NCI-H524 (cell line): ENCODE measurements at regions not wholly inside any gene's neighbourhood (a gene's known extent, or its start where the extent isn't known, plus 50 kb on each side); places are given as distances from the start of the nearest gene placed in this dataset.
"Not testable (repeated sequence)": the region's sequence is repeated elsewhere in the genome, so short reads cannot be mapped to it uniquely, and the experiment has no call there.

Experiments used
- DNase-seq, 2 experiments: peaks; one replicate each; lab custom pipeline; 2025; lab: John Stamatoyannopoulos, UW

GRCh38 chr11:134944131-134944530 lies 532.1 kb upstream of the B3GAT1 start:
- no peak for DNase-seq

GRCh38 chr11:134943544-134943943 lies 531.5 kb upstream of the B3GAT1 start:
- no peak for DNase-seq

- no peak for DNase-seq
Measured at GRCh38 chr11:134942681-134943080, 530.6 kb upstream of the B3GAT1 start.

- not testable (repeated sequence) for DNase-seq
Measured at GRCh38 chr11:134941936-134942600, 530.0 kb upstream of the B3GAT1 start.

GRCh38 chr11:134941326-134941725 lies 529.3 kb upstream of the B3GAT1 start:
- no peak for DNase-seq

- DNase-seq: no peak
Measured at GRCh38 chr11:134940441-134941126, 528.5 kb upstream of the B3GAT1 start.

GRCh38 chr11:134939905-134940304 lies 527.9 kb upstream of the B3GAT1 start:
- DNase-seq: peak; percentile 20 to 45

GRCh38 chr11:134939031-134939430 lies 527.0 kb upstream of the B3GAT1 start:
- DNase-seq: no peak

GRCh38 chr11:134938212-134938611 lies 526.2 kb upstream of the B3GAT1 start:
- no peak for DNase-seq

- not testable (repeated sequence) for DNase-seq
Measured at GRCh38 chr11:134937193-134937592, 525.2 kb upstream of the B3GAT1 start.

- DNase-seq: no peak
Measured at GRCh38 chr11:134932761-134933160, 520.7 kb upstream of the B3GAT1 start.

- no peak for DNase-seq
Measured at GRCh38 chr11:134925432-134925831, 513.4 kb upstream of the B3GAT1 start.

GRCh38 chr11:134923441-134923840 lies 511.4 kb upstream of the B3GAT1 start:
- DNase-seq: no peak

- DNase-seq: no peak
Measured at GRCh38 chr11:134921938-134922337, 509.9 kb upstream of the B3GAT1 start.

- DNase-seq: no peak
Measured at GRCh38 chr11:134920851-134921608, 509.0 kb upstream of the B3GAT1 start.

GRCh38 chr11:134916421-134917213 lies 504.6 kb upstream of the B3GAT1 start:
- no peak for DNase-seq

- no peak for DNase-seq
Measured at GRCh38 chr11:134915881-134916280, 503.8 kb upstream of the B3GAT1 start.

- no peak for DNase-seq
Measured at GRCh38 chr11:134915212-134915611, 503.2 kb upstream of the B3GAT1 start.

- no peak for DNase-seq
Measured at GRCh38 chr11:134913999-134914590, 502.1 kb upstream of the B3GAT1 start.

GRCh38 chr11:134913391-134913790 lies 501.3 kb upstream of the B3GAT1 start:
- DNase-seq: no peak

GRCh38 chr11:134911514-134912180 lies 499.6 kb upstream of the B3GAT1 start:
- DNase-seq: no peak
